GM12878 (cell line): ENCODE measurements at regions not wholly inside any gene's neighbourhood (a gene's known extent, or its start where the extent isn't known, plus 50 kb on each side); places are given as distances from the start of the nearest gene placed in this dataset.

Source experiments
- FOXM1 ChIP-seq: IDR thresholded peaks from 2 replicates; pipeline ENCODE4 v1.6.1; 2012; ENCODE audit warnings: low read depth, mild to moderate bottlenecking, inconsistent platforms, low read length, moderate library complexity
- IKZF1 ChIP-seq: fragments of 450-650 bp; conservative IDR thresholded peaks from 2 replicates; pipeline ENCODE4 v1.6.1; 2017; ENCODE audit warnings: antibody characterized with exemption, mild to moderate bottlenecking
- TAF1 ChIP-seq: IDR thresholded peaks from 2 replicates; pipeline ENCODE4 v1.6.1; 2011; ENCODE audit warnings: mild to moderate bottlenecking, low read depth, low read length, borderline replicate concordance
- ZBTB40 ChIP-seq: fragments of 450-650 bp; IDR thresholded peaks from 2 replicates; pipeline ENCODE4 v1.6.1; 2016; ENCODE audit warnings: mild to moderate bottlenecking, moderate library complexity, borderline replicate concordance
- ZNF592 ChIP-seq: fragments of 450-650 bp; IDR thresholded peaks from 2 replicates; pipeline ENCODE4 v1.6.1; 2017; ENCODE audit warnings: mild to moderate bottlenecking, moderate library complexity
- TF ChIP-seq, protein P1 (sequence below): IDR thresholded peaks from 2 replicates; pipeline ENCODE4 v1.6.1; 2012; ENCODE audit warnings: low read length, inconsistent platforms
- TF ChIP-seq, protein P2 (sequence below): fragments of 150-350 bp; IDR thresholded peaks from 2 replicates; pipeline ENCODE4 v1.6.1; 2014; ENCODE audit warnings: mild to moderate bottlenecking, low read depth, low read length

- TF ChIP-seq TAF1: no peak
- TF ChIP-seq, protein P1, sequence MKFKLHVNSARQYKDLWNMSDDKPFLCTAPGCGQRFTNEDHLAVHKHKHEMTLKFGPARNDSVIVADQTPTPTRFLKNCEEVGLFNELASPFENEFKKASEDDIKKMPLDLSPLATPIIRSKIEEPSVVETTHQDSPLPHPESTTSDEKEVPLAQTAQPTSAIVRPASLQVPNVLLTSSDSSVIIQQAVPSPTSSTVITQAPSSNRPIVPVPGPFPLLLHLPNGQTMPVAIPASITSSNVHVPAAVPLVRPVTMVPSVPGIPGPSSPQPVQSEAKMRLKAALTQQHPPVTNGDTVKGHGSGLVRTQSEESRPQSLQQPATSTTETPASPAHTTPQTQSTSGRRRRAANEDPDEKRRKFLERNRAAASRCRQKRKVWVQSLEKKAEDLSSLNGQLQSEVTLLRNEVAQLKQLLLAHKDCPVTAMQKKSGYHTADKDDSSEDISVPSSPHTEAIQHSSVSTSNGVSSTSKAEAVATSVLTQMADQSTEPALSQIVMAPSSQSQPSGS: no peak
- TF ChIP-seq, protein P2, sequence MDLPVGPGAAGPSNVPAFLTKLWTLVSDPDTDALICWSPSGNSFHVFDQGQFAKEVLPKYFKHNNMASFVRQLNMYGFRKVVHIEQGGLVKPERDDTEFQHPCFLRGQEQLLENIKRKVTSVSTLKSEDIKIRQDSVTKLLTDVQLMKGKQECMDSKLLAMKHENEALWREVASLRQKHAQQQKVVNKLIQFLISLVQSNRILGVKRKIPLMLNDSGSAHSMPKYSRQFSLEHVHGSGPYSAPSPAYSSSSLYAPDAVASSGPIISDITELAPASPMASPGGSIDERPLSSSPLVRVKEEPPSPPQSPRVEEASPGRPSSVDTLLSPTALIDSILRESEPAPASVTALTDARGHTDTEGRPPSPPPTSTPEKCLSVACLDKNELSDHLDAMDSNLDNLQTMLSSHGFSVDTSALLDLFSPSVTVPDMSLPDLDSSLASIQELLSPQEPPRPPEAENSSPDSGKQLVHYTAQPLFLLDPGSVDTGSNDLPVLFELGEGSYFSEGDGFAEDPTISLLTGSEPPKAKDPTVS: no peak
- TF ChIP-seq ZBTB40: no peak
- no peak for TF ChIP-seq ZNF592
- TF ChIP-seq IKZF1: no peak
- TF ChIP-seq FOXM1: no peak
Observed at GRCh38 chr11:32028201-32028600, 62.7 kb upstream of the RCN1 start (continued).
